ENCODE measurements at regions not wholly inside any gene's neighbourhood (a gene's known extent, or its start where the extent isn't known, plus 50 kb on each side); places are given as distances from the start of the nearest gene placed in this dataset.

DNA sequence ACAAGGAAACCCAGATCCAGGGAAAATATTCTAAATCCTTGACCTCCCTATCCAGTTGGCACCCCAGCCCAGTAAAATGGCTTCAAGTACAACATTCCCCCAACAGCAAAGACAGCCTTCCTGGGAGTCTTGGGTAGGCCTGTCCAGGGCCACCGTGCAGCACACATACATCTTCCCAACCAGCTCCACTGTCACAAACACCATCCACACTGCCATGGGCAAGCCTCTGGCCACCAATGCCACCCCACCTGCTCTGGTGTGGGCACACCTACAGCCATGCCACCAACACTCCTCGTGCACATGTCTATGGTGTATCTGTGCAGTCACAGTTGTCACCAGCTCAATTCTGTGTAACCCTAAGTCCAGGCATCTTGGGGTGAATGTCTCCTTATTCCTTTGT is 193.2 kb downstream of the DAD1 start:
- no peaks in the 10 kb centered on the region for H3K36me3 ChIP-seq
- TF ChIP-seq POLR2A (IDR thresholded peaks at IDR 0.05) (no peak), POLR2AphosphoS5 (IDR thresholded peaks at IDR 0.05) (no peak), EP300 (IDR thresholded peaks at IDR 0.05; ENCODE audit: low read depth) (no peak)
- TF ChIP-seq, protein P1, sequence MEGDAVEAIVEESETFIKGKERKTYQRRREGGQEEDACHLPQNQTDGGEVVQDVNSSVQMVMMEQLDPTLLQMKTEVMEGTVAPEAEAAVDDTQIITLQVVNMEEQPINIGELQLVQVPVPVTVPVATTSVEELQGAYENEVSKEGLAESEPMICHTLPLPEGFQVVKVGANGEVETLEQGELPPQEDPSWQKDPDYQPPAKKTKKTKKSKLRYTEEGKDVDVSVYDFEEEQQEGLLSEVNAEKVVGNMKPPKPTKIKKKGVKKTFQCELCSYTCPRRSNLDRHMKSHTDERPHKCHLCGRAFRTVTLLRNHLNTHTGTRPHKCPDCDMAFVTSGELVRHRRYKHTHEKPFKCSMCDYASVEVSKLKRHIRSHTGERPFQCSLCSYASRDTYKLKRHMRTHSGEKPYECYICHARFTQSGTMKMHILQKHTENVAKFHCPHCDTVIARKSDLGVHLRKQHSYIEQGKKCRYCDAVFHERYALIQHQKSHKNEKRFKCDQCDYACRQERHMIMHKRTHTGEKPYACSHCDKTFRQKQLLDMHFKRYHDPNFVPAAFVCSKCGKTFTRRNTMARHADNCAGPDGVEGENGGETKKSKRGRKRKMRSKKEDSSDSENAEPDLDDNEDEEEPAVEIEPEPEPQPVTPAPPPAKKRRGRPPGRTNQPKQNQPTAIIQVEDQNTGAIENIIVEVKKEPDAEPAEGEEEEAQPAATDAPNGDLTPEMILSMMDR (IDR thresholded peaks at IDR 0.05) = no peak
- H3K4me1 ChIP-seq = peaks cover 0 to 13% (median 5%) of the 10 kb centered on the region in 4 donors
- WGBS, 2 donors (ENCODE audit: low coverage in 1 of 2) = 80 to 95% methylated on average over 1 to 2 of the region's 2 CpGs
- H3K27me3 ChIP-seq = no peaks in the 10 kb centered on the region
- no peak overlapping the region for H3K4me3 ChIP-seq
- no peaks in the 10 kb centered on the region for H3K9me3 ChIP-seq
- in situ Hi-C loops (cut with MboI; ENCODE audit: low pct_ligation_motif_present in 1 of 4, low pct_unique_long_range_greater_than_20kb in 1 of 4, low sequenced_read_pairs in 3 of 4) = loop anchor here in 1 of 4 donors (25.0 kb wide), 1 partner anchor 166 kb away; no protein-coding TSS in a partner anchor
- no peak overlapping the region for H3K27ac ChIP-seq
- intact Hi-C loops (cut with DNase I; ENCODE audit: low total_unique reads) = loop anchor here (5.0 kb wide), 1 partner anchor 71 kb away; no protein-coding TSS in a partner anchor
- DNase-seq = no peak

DNA sequence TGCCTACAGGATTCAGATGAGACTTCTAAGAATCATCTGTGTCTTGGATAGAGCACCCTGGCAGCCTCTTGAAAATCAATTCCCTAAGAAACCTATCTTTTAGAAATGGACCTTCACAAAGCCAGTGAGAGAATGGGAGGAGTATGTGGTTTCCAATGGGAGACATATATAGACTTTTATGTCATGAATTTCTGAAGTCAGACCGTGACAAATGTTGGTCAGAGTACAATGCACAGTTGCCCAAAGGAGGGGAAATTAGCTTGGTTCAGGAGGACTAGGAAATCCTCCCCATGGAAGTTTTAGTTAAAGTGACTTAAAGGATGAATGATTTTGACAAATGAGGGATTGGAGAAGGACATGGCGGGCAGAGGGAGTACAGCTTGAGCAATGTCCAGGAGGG is 194.4 kb downstream of the DAD1 start:
- intact Hi-C loops (cut with DNase I; ENCODE audit: low total_unique reads) = loop anchor here (5.0 kb wide), 1 partner anchor 73 kb away; no protein-coding TSS in a partner anchor
- no peaks in the 10 kb centered on the region for H3K27me3 ChIP-seq
- no peak overlapping the region for H3K27ac ChIP-seq
- TF ChIP-seq, protein P1 (IDR thresholded peaks at IDR 0.05) = no peak
- TF ChIP-seq EP300 (IDR thresholded peaks at IDR 0.05; ENCODE audit: low read depth) = no peak
- no peak for TF ChIP-seq POLR2AphosphoS5 (IDR thresholded peaks at IDR 0.05)
- TF ChIP-seq POLR2A (IDR thresholded peaks at IDR 0.05) = no peak
- no peak for DNase-seq
- WGBS, 2 donors (ENCODE audit: low coverage in 1 of 2) = 95 to 100% methylated on average over 2 of the region's 2 CpGs
- H3K9me3 ChIP-seq = no peaks in the 10 kb centered on the region
- H3K36me3 ChIP-seq = no peaks in the 10 kb centered on the region
- in situ Hi-C loops (cut with MboI; ENCODE audit: low pct_ligation_motif_present in 1 of 4, low pct_unique_long_range_greater_than_20kb in 1 of 4, low sequenced_read_pairs in 3 of 4) = loop anchor here in 3 of 4 donors (5.0 to 25.0 kb wide), 2 partner anchors 78 to 168 kb away; no protein-coding TSS in a partner anchor
- peaks cover 0 to 19% (median 5%) of the 10 kb centered on the region in 4 donors for H3K4me1 ChIP-seq
- no peak overlapping the region for H3K4me3 ChIP-seq

DNA sequence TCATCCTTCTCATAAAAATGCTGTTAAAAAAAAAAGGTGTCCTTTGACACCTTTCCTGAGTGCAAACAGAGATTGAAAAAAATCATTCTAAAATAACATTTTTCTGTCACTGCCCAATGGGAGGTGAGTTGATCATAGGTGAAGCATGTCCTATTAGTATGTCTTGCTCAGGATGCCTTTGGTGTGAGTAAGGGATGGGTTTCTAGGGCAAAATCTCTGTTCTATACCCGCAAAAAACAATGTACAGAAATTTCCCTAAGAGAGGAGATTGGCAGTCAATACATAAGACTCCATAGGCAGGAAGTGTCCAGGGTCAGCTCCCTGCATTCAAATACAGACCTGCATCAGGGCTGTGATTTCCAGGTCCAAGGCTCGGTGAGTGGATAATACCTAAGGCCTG is 195.2 kb downstream of the DAD1 start:
- H3K4me3 ChIP-seq = no peak overlapping the region
- peaks cover 0 to 19% (median 5%) of the 10 kb centered on the region in 4 donors for H3K4me1 ChIP-seq
- no peaks in the 10 kb centered on the region for H3K27me3 ChIP-seq
- H3K36me3 ChIP-seq = no peaks in the 10 kb centered on the region
- H3K9me3 ChIP-seq = no peaks in the 10 kb centered on the region
- DNase-seq = no peak
- WGBS, 2 donors (ENCODE audit: low coverage in 1 of 2) = 95% methylated on average over 2 of the region's 2 CpGs; no CpG with 5 or more reads in 1 of the 2 donors
- in situ Hi-C loops (cut with MboI; ENCODE audit: low pct_ligation_motif_present in 1 of 4, low pct_unique_long_range_greater_than_20kb in 1 of 4, low sequenced_read_pairs in 3 of 4) = loop anchor here in 3 of 4 donors (5.0 to 25.0 kb wide), 2 partner anchors 79 to 169 kb away; no protein-coding TSS in a partner anchor
- TF ChIP-seq POLR2A (IDR thresholded peaks at IDR 0.05) = no peak
- TF ChIP-seq POLR2AphosphoS5 (IDR thresholded peaks at IDR 0.05) = no peak
- TF ChIP-seq, protein P1 (IDR thresholded peaks at IDR 0.05) = no peak
- no peak for TF ChIP-seq EP300 (IDR thresholded peaks at IDR 0.05; ENCODE audit: low read depth)
- no peak overlapping the region for H3K27ac ChIP-seq
- intact Hi-C loops (cut with DNase I; ENCODE audit: low total_unique reads) = no loop called here

DNA sequence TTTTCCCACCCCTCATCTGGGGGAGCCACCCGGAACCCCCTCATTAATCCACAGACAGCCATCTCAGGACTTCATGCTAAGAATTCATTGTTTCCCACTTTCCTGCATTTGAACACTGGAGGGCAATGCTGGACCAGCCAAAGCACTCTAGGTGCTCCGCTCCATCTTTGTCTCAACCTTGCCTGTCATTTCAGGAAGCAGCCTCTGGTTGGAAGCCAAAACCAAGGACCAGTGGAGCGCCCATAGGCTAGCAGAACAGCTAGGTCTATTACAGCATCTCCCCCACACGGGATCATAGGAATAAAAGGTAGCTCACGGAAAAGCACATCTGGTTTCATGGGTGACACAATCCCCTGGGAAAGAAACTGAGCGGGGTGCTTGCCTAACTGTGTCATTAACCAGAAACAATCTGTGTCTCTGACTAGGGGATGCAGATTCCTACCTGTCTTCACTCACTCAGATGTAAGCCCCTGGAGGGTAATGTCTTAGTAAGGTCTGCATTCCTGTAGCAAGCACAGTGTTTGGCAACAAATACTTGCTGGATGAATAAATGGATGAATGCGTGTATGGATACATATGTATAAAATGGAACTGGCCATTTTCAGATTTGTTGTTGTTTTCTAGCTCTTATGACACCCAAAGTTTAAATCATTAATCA is 197.0 kb downstream of the DAD1 start:
- H3K4me1 ChIP-seq = peaks cover 0 to 19% (median 5%) of the 10 kb centered on the region in 4 donors
- in situ Hi-C loops (cut with MboI; ENCODE audit: low pct_ligation_motif_present in 1 of 4, low pct_unique_long_range_greater_than_20kb in 1 of 4, low sequenced_read_pairs in 3 of 4) (loop anchor here in 3 of 4 donors (5.0 to 25.0 kb wide), 2 partner anchors 80 to 170 kb away; no protein-coding TSS in a partner anchor), intact Hi-C loops (cut with DNase I; ENCODE audit: low total_unique reads) (no loop called here)
- H3K4me3 ChIP-seq = no peak overlapping the region
- peak; percentile 39 for DNase-seq
- no peaks in the 10 kb centered on the region for H3K36me3 ChIP-seq
- H3K27me3 ChIP-seq = peaks cover 5% of the 10 kb centered on the region
- peak overlapping the region in 3 of 4 donors; percentile 14 to 58 (median 16) for H3K27ac ChIP-seq
- TF ChIP-seq EP300 (IDR thresholded peaks at IDR 0.05; ENCODE audit: low read depth) (no peak), POLR2AphosphoS5 (IDR thresholded peaks at IDR 0.05) (no peak), POLR2A (IDR thresholded peaks at IDR 0.05) (no peak)
- TF ChIP-seq, protein P1 (IDR thresholded peaks at IDR 0.05) = peak; percentile 33 to 68 (median 41)
- WGBS, 2 donors (ENCODE audit: low coverage in 1 of 2) = 17 to 53% methylated on average over 2 to 7 of the region's 7 CpGs
- no peaks in the 10 kb centered on the region for H3K9me3 ChIP-seq
